Astrocyte (in vitro differentiated cells and primary cell): ENCODE measurements at regions not wholly inside any gene's neighbourhood (a gene's known extent, or its start where the extent isn't known, plus 50 kb on each side); places are given as distances from the start of the nearest gene placed in this dataset.

Experiments used
- CTCF ChIP-seq: IDR thresholded peaks from 2 replicates; pipeline ENCODE4 v1.5.1; 2011; ENCODE audit warnings: low read depth, mild to moderate bottlenecking, inconsistent platforms, low read length, moderate library complexity; ENCODE audit not compliant: insufficient read depth
- EZH2 ChIP-seq: IDR thresholded peaks from 2 replicates; pipeline ENCODE4 v1.6.1; 2012; ENCODE audit warnings: mild to moderate bottlenecking, low read length, inconsistent platforms; ENCODE audit not compliant: insufficient read depth

- TF ChIP-seq CTCF, result no peak
- TF ChIP-seq EZH2, result no peak
Measured at GRCh38 chr5:87008751-87009560, 258.7 kb upstream of the RASA1 start.
